ENCODE measurements at regions not wholly inside any gene's neighbourhood (a gene's known extent, or its start where the extent isn't known, plus 50 kb on each side); places are given as distances from the start of the nearest gene placed in this dataset.

DNA sequence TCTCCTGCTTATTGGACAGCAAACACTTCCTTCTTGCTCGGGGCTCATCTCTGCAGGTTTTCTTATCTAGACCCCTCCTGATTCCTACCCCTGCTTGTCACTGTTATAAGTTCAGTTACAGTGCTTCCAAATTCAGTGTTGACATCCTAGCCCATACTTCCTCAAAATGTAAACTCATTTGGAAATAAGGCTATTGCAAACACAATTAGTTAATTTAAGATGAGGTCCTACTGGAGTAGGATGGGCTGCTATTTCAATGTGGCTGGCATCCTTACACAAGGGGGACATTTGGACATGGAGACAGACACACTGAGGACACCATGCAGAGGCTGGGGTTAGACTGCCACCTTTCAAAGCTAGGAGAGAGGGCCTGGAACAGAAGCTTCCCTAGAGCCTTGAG lies 85.2 kb upstream of the NPVF start:
- Histone ChIP-seq H3K4me1 (ENCODE audit: control insufficient read depth, extremely low read depth, insufficient read depth, low read length) (no peaks in the 10 kb centered on the region), H3K27ac (ENCODE audit: insufficient read depth, low read depth, low read length) (no peak overlapping the region), H3K9me3 (replicated peaks; ENCODE audit: control insufficient read depth, insufficient read depth, low read length) (no peaks in the 10 kb centered on the region), H2AFZ (ENCODE audit: low read depth, low read length) (no peak overlapping the region), H3K9ac (replicated peaks; ENCODE audit: extremely low read depth, insufficient read depth, low read length) (no peak overlapping the region), H4K20me1 (replicated peaks; ENCODE audit: control insufficient read depth, extremely low read depth, insufficient read depth, low read length) (no peaks in the 10 kb centered on the region), H3K4me3 (replicated peaks in 1 of 3; ENCODE audit: insufficient read depth in 1 of 3, low read depth in 1 of 3, low read length in 3 of 3) (no peak overlapping the region), H3K4me2 (ENCODE audit: insufficient read depth, low read length) (no peak overlapping the region), H3K36me3 (ENCODE audit: control insufficient read depth in 2 of 2, extremely low read depth in 1 of 2, insufficient read depth in 2 of 2, low read length in 2 of 2) (no peaks in the 10 kb centered on the region), H3K79me2 (ENCODE audit: control insufficient read depth, insufficient read depth, low read length) (no peaks in the 10 kb centered on the region), H3K27me3 (ENCODE audit: control insufficient read depth in 2 of 2, insufficient read depth in 2 of 2, low read length in 2 of 2) (peaks cover 0 to 1% of the 10 kb centered on the region in 2 experiments), H3K9me1 (replicated peaks; ENCODE audit: control insufficient read depth, extremely low read depth, insufficient read depth, low read length) (no peaks in the 10 kb centered on the region)
- intact Hi-C loops (cut with micrococcal nuclease) = no loop called here
- no TSS peak for BruUV-seq (replicated peaks)
- no peak for DNase-seq (ENCODE audit: low read depth, low spot score)
- dilution Hi-C loops (cut with MboI; ENCODE audit: extremely low pct_ligation_motif_present, low sequenced_read_pairs) = no loop called here
- CTCF ChIA-PET = no interaction called here
- no peak for FAIRE-seq
- POLR2A ChIA-PET = no interaction called here
- TF ChIP-seq MYC (IDR thresholded peaks at IDR 0.05; ENCODE audit: low read depth, low read length) = no peak
- no peak for TF ChIP-seq EZH2 (IDR thresholded peaks at IDR 0.05; ENCODE audit: borderline replicate concordance, low read depth, low read length, severe bottlenecking)
- TF ChIP-seq JUN (IDR thresholded peaks at IDR 0.05; ENCODE audit: borderline replicate concordance, insufficient read depth, insufficient read length, low read depth) = no peak
- TF ChIP-seq POLR2A (IDR thresholded peaks at IDR 0.05; ENCODE audit: low read depth, low read length) = no peak
- no peak for TF ChIP-seq POLR2AphosphoS5 (IDR thresholded peaks at IDR 0.05; ENCODE audit: insufficient read depth, low read depth, low read length)
- no peak for TF ChIP-seq GATA2 (IDR thresholded peaks at IDR 0.05; ENCODE audit: insufficient read depth, insufficient read length, low read depth, low read length)
- TF ChIP-seq, protein P1, sequence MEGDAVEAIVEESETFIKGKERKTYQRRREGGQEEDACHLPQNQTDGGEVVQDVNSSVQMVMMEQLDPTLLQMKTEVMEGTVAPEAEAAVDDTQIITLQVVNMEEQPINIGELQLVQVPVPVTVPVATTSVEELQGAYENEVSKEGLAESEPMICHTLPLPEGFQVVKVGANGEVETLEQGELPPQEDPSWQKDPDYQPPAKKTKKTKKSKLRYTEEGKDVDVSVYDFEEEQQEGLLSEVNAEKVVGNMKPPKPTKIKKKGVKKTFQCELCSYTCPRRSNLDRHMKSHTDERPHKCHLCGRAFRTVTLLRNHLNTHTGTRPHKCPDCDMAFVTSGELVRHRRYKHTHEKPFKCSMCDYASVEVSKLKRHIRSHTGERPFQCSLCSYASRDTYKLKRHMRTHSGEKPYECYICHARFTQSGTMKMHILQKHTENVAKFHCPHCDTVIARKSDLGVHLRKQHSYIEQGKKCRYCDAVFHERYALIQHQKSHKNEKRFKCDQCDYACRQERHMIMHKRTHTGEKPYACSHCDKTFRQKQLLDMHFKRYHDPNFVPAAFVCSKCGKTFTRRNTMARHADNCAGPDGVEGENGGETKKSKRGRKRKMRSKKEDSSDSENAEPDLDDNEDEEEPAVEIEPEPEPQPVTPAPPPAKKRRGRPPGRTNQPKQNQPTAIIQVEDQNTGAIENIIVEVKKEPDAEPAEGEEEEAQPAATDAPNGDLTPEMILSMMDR (IDR thresholded peaks at IDR 0.05; ENCODE audit: extremely low read depth in 1 of 2, insufficient read depth in 1 of 2, low read depth in 1 of 2, low read length in 2 of 2) = no peak
- TF ChIP-seq, protein P2, sequence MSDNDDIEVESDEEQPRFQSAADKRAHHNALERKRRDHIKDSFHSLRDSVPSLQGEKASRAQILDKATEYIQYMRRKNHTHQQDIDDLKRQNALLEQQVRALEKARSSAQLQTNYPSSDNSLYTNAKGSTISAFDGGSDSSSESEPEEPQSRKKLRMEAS (IDR thresholded peaks at IDR 0.05; ENCODE audit: insufficient read depth, insufficient read length) = no peak
- TF ChIP-seq FOS (IDR thresholded peaks at IDR 0.05; ENCODE audit: borderline replicate concordance, insufficient read depth, low read length) = no peak
